Cardiac muscle cell (in vitro differentiated cells and primary cell): ENCODE measurements at regions not wholly inside any gene's neighbourhood (a gene's known extent, or its start where the extent isn't known, plus 50 kb on each side); places are given as distances from the start of the nearest gene placed in this dataset.
"Not testable (repeated sequence)": the region's sequence is repeated elsewhere in the genome, so short reads cannot be mapped to it uniquely, and the experiment has no call there.

Source experiments
- DNase-seq, 2 donors: peaks; one replicate each; pipeline versions ENCODE4 v3.0.0 to v3.0.0-alpha.2; 2010 to 2017; ENCODE audit warnings: low read depth in 1 of 2, low spot score in 1 of 2
- H3K27ac ChIP-seq: fragments of 200-600 bp; sonication (generic); 2 replicates; pipeline ENCODE4 v1.5.1; 2016
- H3K27me3 ChIP-seq: fragments of 200-600 bp; sonication (generic); 2 replicates; pipeline ENCODE4 v1.6.0; 2016; ENCODE audit warnings: control low read depth
- H3K36me3 ChIP-seq: fragments of 200-600 bp; sonication (generic); 2 replicates; pipeline ENCODE4 v1.5.1; 2016; ENCODE audit warnings: control low read depth
- H3K4me1 ChIP-seq: fragments of 200-600 bp; sonication (generic); 2 replicates; pipeline ENCODE4 v1.8.1; 2017; ENCODE audit warnings: low read depth, mild to moderate bottlenecking, mixed run types
- H3K4me3 ChIP-seq: fragments of 200-600 bp; sonication (generic); 2 replicates; pipeline ENCODE4 v1.5.1; 2016; ENCODE audit warnings: mild to moderate bottlenecking
- H3K9me3 ChIP-seq: fragments of 200-600 bp; sonication (generic); 2 replicates; pipeline ENCODE4 v1.5.1; 2017; ENCODE audit warnings: low read depth, mild to moderate bottlenecking, control low read depth
- TF ChIP-seq, protein P1 (sequence below): IDR thresholded peaks from 2 replicates; pipeline ENCODE4 v1.5.1; 2012; ENCODE audit warnings: low read depth, mild to moderate bottlenecking, low read length

DNA sequence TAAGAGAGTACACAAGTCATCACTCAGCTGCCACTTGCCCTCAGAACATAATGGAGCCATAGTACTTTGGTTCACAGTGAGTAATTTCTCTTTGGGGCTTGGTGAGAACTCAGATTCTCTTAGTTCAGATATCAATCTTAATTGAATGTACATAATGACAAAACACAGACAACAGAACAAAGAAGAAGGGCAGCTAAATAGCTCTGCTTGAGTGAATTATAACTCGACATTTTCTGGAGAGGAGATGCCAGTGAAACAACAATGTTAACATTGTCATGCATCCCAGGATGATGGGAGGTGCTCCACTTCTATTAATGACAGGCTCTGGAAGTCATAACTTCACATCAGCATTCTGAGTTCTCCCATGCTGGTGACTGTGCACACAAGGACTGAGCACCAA is 508.1 kb downstream of the TMEM135 start:
- Histone ChIP-seq H3K4me1 (no peaks in the 10 kb centered on the region), H3K4me3 (no peak overlapping the region), H3K9me3 (no peaks in the 10 kb centered on the region), H3K36me3 (no peaks in the 10 kb centered on the region), H3K27ac (no peak overlapping the region), H3K27me3 (no peaks in the 10 kb centered on the region)
- no peak for DNase-seq
- TF ChIP-seq, protein P1, sequence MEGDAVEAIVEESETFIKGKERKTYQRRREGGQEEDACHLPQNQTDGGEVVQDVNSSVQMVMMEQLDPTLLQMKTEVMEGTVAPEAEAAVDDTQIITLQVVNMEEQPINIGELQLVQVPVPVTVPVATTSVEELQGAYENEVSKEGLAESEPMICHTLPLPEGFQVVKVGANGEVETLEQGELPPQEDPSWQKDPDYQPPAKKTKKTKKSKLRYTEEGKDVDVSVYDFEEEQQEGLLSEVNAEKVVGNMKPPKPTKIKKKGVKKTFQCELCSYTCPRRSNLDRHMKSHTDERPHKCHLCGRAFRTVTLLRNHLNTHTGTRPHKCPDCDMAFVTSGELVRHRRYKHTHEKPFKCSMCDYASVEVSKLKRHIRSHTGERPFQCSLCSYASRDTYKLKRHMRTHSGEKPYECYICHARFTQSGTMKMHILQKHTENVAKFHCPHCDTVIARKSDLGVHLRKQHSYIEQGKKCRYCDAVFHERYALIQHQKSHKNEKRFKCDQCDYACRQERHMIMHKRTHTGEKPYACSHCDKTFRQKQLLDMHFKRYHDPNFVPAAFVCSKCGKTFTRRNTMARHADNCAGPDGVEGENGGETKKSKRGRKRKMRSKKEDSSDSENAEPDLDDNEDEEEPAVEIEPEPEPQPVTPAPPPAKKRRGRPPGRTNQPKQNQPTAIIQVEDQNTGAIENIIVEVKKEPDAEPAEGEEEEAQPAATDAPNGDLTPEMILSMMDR, result no peak

DNA sequence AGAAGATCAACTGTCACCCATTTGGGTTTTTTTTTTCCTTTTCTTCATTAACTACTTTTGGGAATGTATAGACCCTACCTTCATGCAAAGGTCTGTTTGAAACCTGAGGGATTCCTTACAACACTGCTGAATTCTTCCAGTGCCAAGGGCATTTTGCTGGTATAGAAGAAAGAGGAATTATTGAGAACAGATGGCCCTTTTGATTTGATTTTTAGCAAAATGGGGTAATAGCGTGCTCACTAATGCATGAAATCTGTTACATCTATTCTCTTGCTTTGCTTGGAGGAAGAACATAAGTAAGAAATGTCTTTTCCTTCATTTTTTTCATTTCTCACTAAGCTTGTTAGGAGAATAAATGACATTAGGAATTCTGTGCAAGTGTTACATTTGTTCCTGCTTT is 501.9 kb downstream of the TMEM135 start:
- Histone ChIP-seq H3K4me1 (no peaks in the 10 kb centered on the region), H3K27ac (no peak overlapping the region), H3K27me3 (no peaks in the 10 kb centered on the region), H3K9me3 (no peaks in the 10 kb centered on the region), H3K4me3 (no peak overlapping the region), H3K36me3 (no peaks in the 10 kb centered on the region)
- DNase-seq, result no peak
- TF ChIP-seq, protein P1, result no peak

DNA sequence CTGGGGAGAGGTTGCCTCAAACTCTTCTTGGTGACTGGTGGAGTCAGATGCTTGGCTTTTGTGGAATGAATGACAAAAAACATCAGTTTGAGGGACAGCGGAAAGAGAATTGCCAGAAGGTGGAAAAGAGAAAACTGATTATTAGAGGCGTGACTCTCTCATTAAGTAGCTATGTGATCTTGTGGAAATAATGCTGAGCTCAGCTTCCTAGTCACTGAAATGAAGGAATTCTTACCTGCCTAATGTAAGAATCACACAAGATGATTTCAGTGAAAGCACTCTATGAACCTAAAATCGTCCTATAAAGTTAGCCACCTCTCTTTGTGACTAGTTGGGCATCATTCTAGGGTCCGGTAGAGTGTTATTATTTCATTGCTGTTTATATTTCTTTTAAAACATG is 498.8 kb downstream of the TMEM135 start:
- Histone ChIP-seq H3K4me1 (no peaks in the 10 kb centered on the region), H3K27ac (no peak overlapping the region), H3K27me3 (no peaks in the 10 kb centered on the region), H3K36me3 (no peaks in the 10 kb centered on the region), H3K9me3 (no peaks in the 10 kb centered on the region), H3K4me3 (no peak overlapping the region)
- TF ChIP-seq, protein P1, result no peak
- no peak for DNase-seq

DNA sequence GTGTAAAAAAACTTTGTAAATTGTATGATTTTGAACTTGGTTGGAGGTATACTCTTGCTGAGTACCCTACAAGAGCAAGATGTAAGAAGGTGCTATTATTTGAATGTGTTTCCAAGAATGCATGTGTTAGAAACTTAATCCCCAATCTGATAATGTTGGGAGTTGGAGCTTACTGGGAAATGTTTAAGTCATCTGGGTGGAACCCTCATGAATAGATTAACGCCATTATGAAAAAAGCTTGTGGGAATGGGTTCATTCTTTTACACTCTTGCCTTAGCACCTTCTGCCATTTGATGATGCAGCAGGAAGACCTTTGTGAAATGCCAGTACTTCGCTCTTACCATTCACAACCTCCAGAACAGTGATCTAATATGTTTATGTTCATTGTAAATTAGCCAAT is 498.3 kb downstream of the TMEM135 start:
- Histone ChIP-seq H3K27ac (no peak overlapping the region), H3K27me3 (no peaks in the 10 kb centered on the region), H3K4me1 (no peaks in the 10 kb centered on the region), H3K36me3 (no peaks in the 10 kb centered on the region), H3K9me3 (no peaks in the 10 kb centered on the region), H3K4me3 (no peak overlapping the region)
- DNase-seq, result no peak
- TF ChIP-seq, protein P1, result no peak

DNA sequence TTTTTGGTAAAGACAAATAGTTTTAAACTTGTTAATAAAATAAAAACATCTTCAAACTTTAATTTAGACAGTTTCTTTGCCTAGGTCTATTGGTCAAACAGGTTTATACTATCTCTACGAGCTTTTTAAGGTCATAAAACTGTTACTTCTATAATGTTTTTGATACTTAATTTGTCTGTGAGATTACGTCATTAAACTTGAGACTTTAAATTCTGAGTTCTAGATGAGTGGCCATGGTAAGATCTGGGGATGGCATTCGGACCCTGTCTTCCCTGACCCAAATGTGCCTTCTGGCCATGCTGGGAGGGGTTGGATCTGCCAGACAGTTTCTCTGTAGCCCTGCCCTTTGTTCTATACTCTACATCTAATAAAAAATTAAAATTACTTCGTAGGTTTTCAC is 497.8 kb downstream of the TMEM135 start:
- H3K9me3 ChIP-seq, result no peaks in the 10 kb centered on the region
- TF ChIP-seq, protein P1, result no peak

DNA sequence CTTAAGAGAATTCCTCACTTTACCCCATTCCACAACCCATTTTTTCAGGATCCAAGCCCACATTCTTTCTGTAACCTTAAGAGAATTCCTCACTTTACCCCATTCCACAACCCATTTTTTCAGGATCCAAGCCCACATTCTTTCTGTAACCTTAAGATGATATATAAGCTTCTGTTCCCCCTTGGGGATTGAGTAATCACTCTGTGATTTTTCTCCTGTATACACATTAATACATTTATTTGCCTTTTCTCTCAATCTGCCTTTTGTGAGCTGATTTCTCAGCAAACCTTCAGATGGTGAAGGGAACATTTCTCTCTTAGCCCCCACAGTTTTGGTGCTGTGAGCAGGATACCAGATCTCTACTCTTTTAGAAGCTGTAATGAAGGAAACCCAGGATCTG is 494.1 kb downstream of the TMEM135 start:
- not testable (repeated sequence) for H3K9me3 ChIP-seq

More for the DNA sequence above, 497.8 kb downstream of the TMEM135 start:
- no peaks in the 10 kb centered on the region for H3K27me3 ChIP-seq
- no peaks in the 10 kb centered on the region for H3K4me1 ChIP-seq
- H3K36me3 ChIP-seq, result no peaks in the 10 kb centered on the region
- DNase-seq, result no peak
- H3K27ac ChIP-seq, result no peak overlapping the region
- H3K4me3 ChIP-seq, result no peak overlapping the region

More for the DNA sequence above, 494.1 kb downstream of the TMEM135 start:
- not testable (repeated sequence) for H3K36me3 ChIP-seq, H3K27me3 ChIP-seq, DNase-seq, H3K27ac ChIP-seq, H3K4me3 ChIP-seq, H3K4me1 ChIP-seq
